HepG2 (cell line): ENCODE measurements at regions not wholly inside any gene's neighbourhood (a gene's known extent, or its start where the extent isn't known, plus 50 kb on each side); places are given as distances from the start of the nearest gene placed in this dataset.

ENCODE experiments used
- BHLHE40 ChIP-seq: IDR thresholded peaks from 2 replicates; pipeline ENCODE4 v1.6.1; 2011; ENCODE audit warnings: low read length, improper control_type of control experiment
- CEBPB ChIP-seq: IDR thresholded peaks from 2 replicates; pipeline ENCODE4 v1.6.1; 2011; ENCODE audit warnings: low read depth, low read length, improper control_type of control experiment, borderline replicate concordance
- EP300 ChIP-seq, 3 experiments: sonication (generic) in 1 of 3; formaldehyde crosslinking in 1 of 3; IDR thresholded peaks; 2 replicates each; pipeline versions ENCODE4 v1.5.1 to v1.6.1; 2011 to 2020; ENCODE audit warnings: low read depth in 2 of 3, low read length in 2 of 3, borderline replicate concordance in 1 of 3, improper control_type of control experiment in 1 of 3, mild to moderate bottlenecking in 1 of 3, missing genetic modification reagents in 1 of 3, moderate library complexity in 1 of 3
- HIC2 ChIP-seq: sonication (generic); formaldehyde crosslinking; IDR thresholded peaks from 2 replicates; pipeline ENCODE4 v1.9.0; 2022; ENCODE audit warnings: low read depth, missing genetic modification reagents
- HOXA5 ChIP-seq: sonication (generic); formaldehyde crosslinking; IDR thresholded peaks from 2 replicates; pipeline ENCODE4 v1.4.0; 2020; ENCODE audit warnings: missing genetic modification reagents
- KLF9 ChIP-seq: IDR thresholded peaks from 2 replicates; pipeline ENCODE4 v1.6.1; 2016; ENCODE audit warnings: low read depth
- LCORL ChIP-seq, 2 experiments: fragments of 450-650 bp in 1 of 2; sonication (generic) in 1 of 2; formaldehyde crosslinking in 1 of 2; IDR thresholded peaks; 2 replicates each; pipeline versions ENCODE4 v1.5.0 to v1.6.1; 2017 to 2020; ENCODE audit warnings: antibody characterized with exemption in 1 of 2, missing genetic modification reagents in 1 of 2
- STAG1 ChIP-seq: sonication (generic); formaldehyde crosslinking; IDR thresholded peaks from 2 replicates; pipeline ENCODE4 v1.4.0; 2020; ENCODE audit warnings: missing genetic modification reagents
- ZBTB46 ChIP-seq: sonication (generic); formaldehyde crosslinking; IDR thresholded peaks from 2 replicates; pipeline ENCODE4 v1.4.0; 2020; ENCODE audit warnings: mild to moderate bottlenecking, missing genetic modification reagents, borderline replicate concordance
- ZFAT ChIP-seq: sonication (generic); formaldehyde crosslinking; conservative IDR thresholded peaks from 2 replicates; pipeline ENCODE4 v1.8.1; 2023; ENCODE audit warnings: missing genetic modification reagents, inconsistent platforms
- ZMYM4 ChIP-seq: sonication (generic); formaldehyde crosslinking; IDR thresholded peaks from 2 replicates; pipeline ENCODE4 v1.8.1; 2023; ENCODE audit warnings: mild to moderate bottlenecking, missing genetic modification reagents
- ZNF318 ChIP-seq: sonication (generic); formaldehyde crosslinking; IDR thresholded peaks from 2 replicates; pipeline ENCODE4 v1.4.0; 2020; ENCODE audit warnings: mild to moderate bottlenecking, missing genetic modification reagents
- ZNF614 ChIP-seq: IDR thresholded peaks from 2 replicates; pipeline ENCODE4 v1.6.1; 2018; ENCODE audit warnings: missing biosample characterization, missing genetic modification reagents, inconsistent platforms, borderline replicate concordance
- ZNF710 ChIP-seq: sonication (generic); formaldehyde crosslinking; IDR thresholded peaks from 2 replicates; pipeline ENCODE4 v1.5.0; 2020; ENCODE audit warnings: mild to moderate bottlenecking, missing genetic modification reagents, borderline replicate concordance

- 0 out of 2 replicates have a peak, but pooled peaks have one; percentile 73 for TF ChIP-seq ZNF318 (CRISPR knock-in tag)
- TF ChIP-seq KLF9 (CRISPR knock-in tag): peak; percentile 96
- no peak for TF ChIP-seq ZFAT (CRISPR knock-in tag)
- peak; percentile 98 for TF ChIP-seq ZNF614 (CRISPR knock-in tag)
- 0 out of 2 replicates have a peak, but pooled peaks have one; percentile 46 for TF ChIP-seq ZBTB46 (CRISPR knock-in tag)
- TF ChIP-seq LCORL (IDR thresholded peaks at IDR 0.05): no peak
- peak; percentile 97 for TF ChIP-seq LCORL (CRISPR knock-in tag; IDR thresholded peaks at IDR 0.05)
- peak; percentile 48 to 85; a peak in 3 of 4 replicates for TF ChIP-seq EP300 (IDR thresholded peaks at IDR 0.05; ENCODE audit: low read depth in 2 of 2, low read length in 2 of 2)
- TF ChIP-seq EP300 (CRISPR knock-in tag; IDR thresholded peaks at IDR 0.05; ENCODE audit: borderline replicate concordance): peak; percentile 92
- TF ChIP-seq HIC2 (CRISPR knock-in tag): peak; percentile 100
- TF ChIP-seq STAG1 (CRISPR knock-in tag): peak; percentile 44
- no peak for TF ChIP-seq BHLHE40
- TF ChIP-seq CEBPB: no peak
- peak; percentile 96 for TF ChIP-seq ZNF710 (CRISPR knock-in tag)
- TF ChIP-seq ZMYM4: no peak; the same call in 1 of the 2 replicates
- TF ChIP-seq HOXA5 (CRISPR knock-in tag): peak; percentile 85
Observed at GRCh38 chr20:50242863-50243609, 52.4 kb downstream of the CEBPB start (continued).
